Large intestine (tissue), 3 donors: ENCODE measurements at regions not wholly inside any gene's neighbourhood (a gene's known extent, or its start where the extent isn't known, plus 50 kb on each side); places are given as distances from the start of the nearest gene placed in this dataset.
A peak's percentile ranks its signal among the peaks of the same experiment; 100 is the strongest.

Experiments used
- DNase-seq, 2 donors: peaks; one replicate each; pipeline versions ENCODE4 v3.0.0 to v3.0.0-alpha.2; 2013
- H3K27ac ChIP-seq: one replicate; pipeline ENCODE4 v1.5.1; 2013; ENCODE audit warnings: low read length
- H3K27me3 ChIP-seq: 2 replicates; pipeline ENCODE4 v1.6.1; 2013; ENCODE audit warnings: low read length; ENCODE audit not compliant: control insufficient read depth, insufficient read depth
- H3K36me3 ChIP-seq: 2 replicates; pipeline ENCODE4 v1.6.1; 2013; ENCODE audit warnings: low read length; ENCODE audit not compliant: control insufficient read depth, insufficient read depth
- H3K4me1 ChIP-seq: one replicate; pipeline ENCODE4 v1.6.1; 2013; ENCODE audit warnings: low read length; ENCODE audit not compliant: control insufficient read depth, insufficient read depth
- H3K4me3 ChIP-seq: one replicate; pipeline ENCODE4 v1.5.1; 2013; ENCODE audit warnings: low read length
- H3K9me3 ChIP-seq: one replicate; pipeline ENCODE4 v1.6.1; 2013; ENCODE audit warnings: mild to moderate bottlenecking, low read depth, low read length, moderate library complexity; ENCODE audit not compliant: control insufficient read depth
- WGBS: methylation state at CpG from one replicate; pipeline ENCODE4 v1.1.5; 2013; ENCODE audit warnings: low lambda C conversion rate; ENCODE audit not compliant: insufficient coverage; 5-methylcytosine and 5-hydroxymethylcytosine counted together

GRCh38 chr4:71659979-71660378 lies 123.9 kb downstream of the GC start:
- Histone ChIP-seq H3K4me3 (no peak overlapping the region), H3K27ac (no peak overlapping the region), H3K27me3 (no peaks in the 10 kb centered on the region), H3K4me1 (peaks cover 5% of the 10 kb centered on the region), H3K9me3 (no peaks in the 10 kb centered on the region), H3K36me3 (no peaks in the 10 kb centered on the region)
- WGBS = no CpG with 5 or more reads among the region's 2 CpGs
- no peak for DNase-seq

- Histone ChIP-seq H3K27me3 (no peaks in the 10 kb centered on the region), H3K27ac (no peak overlapping the region), H3K4me1 (no peaks in the 10 kb centered on the region), H3K4me3 (no peak overlapping the region), H3K9me3 (no peaks in the 10 kb centered on the region), H3K36me3 (no peaks in the 10 kb centered on the region)
- DNase-seq = no peak
- WGBS = no CpG with 5 or more reads among the region's 1 CpG
These were observed 135.0 kb downstream of the GC start for GRCh38 chr4:71648923-71649322.

- Histone ChIP-seq H3K4me1 (no peaks in the 10 kb centered on the region), H3K4me3 (no peak overlapping the region), H3K9me3 (no peaks in the 10 kb centered on the region), H3K27ac (no peak overlapping the region), H3K27me3 (no peaks in the 10 kb centered on the region), H3K36me3 (no peaks in the 10 kb centered on the region)
- WGBS = 100% methylated on average over 2 of the region's 5 CpGs
- DNase-seq = no peak
These were observed 135.4 kb downstream of the GC start for GRCh38 chr4:71648448-71648847.

- Histone ChIP-seq H3K27ac (no peak overlapping the region), H3K36me3 (no peaks in the 10 kb centered on the region), H3K4me3 (no peak overlapping the region), H3K4me1 (peaks cover 3% of the 10 kb centered on the region), H3K9me3 (peaks cover 5% of the 10 kb centered on the region), H3K27me3 (no peaks in the 10 kb centered on the region)
- no CpG with 5 or more reads among the region's 2 CpGs for WGBS
- DNase-seq = no peak
These were observed 144.5 kb downstream of the GC start for GRCh38 chr4:71639380-71639779.

GRCh38 chr4:71635139-71635748 lies 148.6 kb downstream of the GC start:
- Histone ChIP-seq H3K4me1 (peaks cover 10% of the 10 kb centered on the region), H3K27me3 (no peaks in the 10 kb centered on the region)
- WGBS = 83% methylated on average over 1 of the region's 1 CpG

GRCh38 chr4:71634364-71634763 lies 149.5 kb downstream of the GC start:
- Histone ChIP-seq H3K27me3 (no peaks in the 10 kb centered on the region), H3K36me3 (no peaks in the 10 kb centered on the region), H3K4me3 (no peak overlapping the region), H3K27ac (no peak overlapping the region), H3K9me3 (peaks cover 8% of the 10 kb centered on the region), H3K4me1 (peaks cover 7% of the 10 kb centered on the region)
- DNase-seq = no peak
- WGBS = 97% methylated on average over 5 of the region's 9 CpGs

More at GRCh38 chr4:71635139-71635748, 148.6 kb downstream of the GC start:
- Histone ChIP-seq H3K27ac (no peak overlapping the region), H3K36me3 (no peaks in the 10 kb centered on the region), H3K9me3 (peaks cover 5% of the 10 kb centered on the region), H3K4me3 (no peak overlapping the region)
- DNase-seq = no peak

- Histone ChIP-seq H3K4me1 (peaks cover 7% of the 10 kb centered on the region), H3K27me3 (no peaks in the 10 kb centered on the region), H3K36me3 (no peaks in the 10 kb centered on the region), H3K9me3 (peaks cover 10% of the 10 kb centered on the region), H3K4me3 (no peak overlapping the region), H3K27ac (peak overlapping the region; percentile 70)
- no CpG with 5 or more reads among the region's 3 CpGs for WGBS
- peak; percentile 60 to 71 for DNase-seq
These were observed 153.1 kb downstream of the GC start for GRCh38 chr4:71630803-71631202.

GRCh38 chr4:71625005-71625404 lies 158.9 kb downstream of the GC start:
- DNase-seq = no peak
- H3K9me3 ChIP-seq = peaks cover 10% of the 10 kb centered on the region
- H3K4me1 ChIP-seq = no peaks in the 10 kb centered on the region
- H3K27ac ChIP-seq = no peak overlapping the region
- H3K4me3 ChIP-seq = no peak overlapping the region
- H3K27me3 ChIP-seq = no peaks in the 10 kb centered on the region
- WGBS = no CpG with 5 or more reads among the region's 4 CpGs
- no peaks in the 10 kb centered on the region for H3K36me3 ChIP-seq
